Progenitor cell of endocrine pancreas (in vitro differentiated cells): ENCODE measurements at regions not wholly inside any gene's neighbourhood (a gene's known extent, or its start where the extent isn't known, plus 50 kb on each side); places are given as distances from the start of the nearest gene placed in this dataset.

ENCODE experiments used
- DNase-seq: peaks from one replicate; pipeline ENCODE4 v3.0.0; 2021; ENCODE audit warnings: low spot score; ENCODE audit not compliant: unreplicated experiment
- H3K27ac Mint-ChIP-seq: 2 replicates; pipeline ENCODE4 v1.8.0; 2021; ENCODE audit warnings: mild to moderate bottlenecking, moderate library complexity, mixed read lengths
- H3K27me3 Mint-ChIP-seq: 2 replicates; pipeline ENCODE4 v1.8.0; 2021; ENCODE audit warnings: mixed read lengths
- H3K36me3 Mint-ChIP-seq: 2 replicates; pipeline ENCODE4 v1.8.0; 2022; ENCODE audit warnings: mixed read lengths; ENCODE audit not compliant: insufficient read depth
- H3K4me1 Mint-ChIP-seq: 2 replicates; pipeline ENCODE4 v1.8.0; 2021; ENCODE audit warnings: low read depth, mixed read lengths
- H3K4me3 Mint-ChIP-seq: 2 replicates; pipeline ENCODE4 v1.8.0; 2021; ENCODE audit warnings: low read depth, mild to moderate bottlenecking, moderate library complexity, mixed read lengths
- H3K9me3 Mint-ChIP-seq: 2 replicates; pipeline ENCODE4 v1.8.0; 2021; ENCODE audit warnings: low read depth, mixed read lengths
- CTCF ChIP-seq: fragments of 200-600 bp; sonication (generic); IDR thresholded peaks from one replicate; pipeline ENCODE4 v1.5.0; 2021; ENCODE audit warnings: antibody characterized with exemption, mild to moderate bottlenecking; ENCODE audit not compliant: unreplicated experiment

- H3K27me3 Mint-ChIP-seq = no peaks in the 10 kb centered on the region
- TF ChIP-seq CTCF = no peak
- no peak for DNase-seq
- no peak overlapping the region for H3K27ac Mint-ChIP-seq
- H3K4me3 Mint-ChIP-seq = no peak overlapping the region
- H3K4me1 Mint-ChIP-seq = no peaks in the 10 kb centered on the region
- H3K9me3 Mint-ChIP-seq = peaks cover 6% of the 10 kb centered on the region
- no peaks in the 10 kb centered on the region for H3K36me3 Mint-ChIP-seq
These were observed 167.9 kb downstream of the ADSS2 start for GRCh38 chr1:244283772-244284171.

GRCh38 chr1:244284641-244285156 is 167.0 kb downstream of the ADSS2 start:
- no peaks in the 10 kb centered on the region for H3K27me3 Mint-ChIP-seq
- no peaks in the 10 kb centered on the region for H3K36me3 Mint-ChIP-seq
- no peak overlapping the region for H3K27ac Mint-ChIP-seq
- no peak for TF ChIP-seq CTCF
- H3K4me3 Mint-ChIP-seq = no peak overlapping the region
- no peaks in the 10 kb centered on the region for H3K4me1 Mint-ChIP-seq
- DNase-seq = no peak
- peaks cover 4% of the 10 kb centered on the region for H3K9me3 Mint-ChIP-seq

- no peak overlapping the region for H3K4me3 Mint-ChIP-seq
- peaks cover 4% of the 10 kb centered on the region for H3K9me3 Mint-ChIP-seq
- no peak for TF ChIP-seq CTCF
- H3K36me3 Mint-ChIP-seq = no peaks in the 10 kb centered on the region
- H3K27me3 Mint-ChIP-seq = no peaks in the 10 kb centered on the region
- no peaks in the 10 kb centered on the region for H3K4me1 Mint-ChIP-seq
- no peak overlapping the region for H3K27ac Mint-ChIP-seq
- no peak for DNase-seq
These were observed 165.4 kb downstream of the ADSS2 start for GRCh38 chr1:244286341-244286740.

GRCh38 chr1:244287726-244288125 is 164.0 kb downstream of the ADSS2 start:
- no peak overlapping the region for H3K27ac Mint-ChIP-seq
- H3K4me3 Mint-ChIP-seq = no peak overlapping the region
- H3K4me1 Mint-ChIP-seq = no peaks in the 10 kb centered on the region
- no peaks in the 10 kb centered on the region for H3K27me3 Mint-ChIP-seq
- peaks cover 4% of the 10 kb centered on the region for H3K9me3 Mint-ChIP-seq
- no peaks in the 10 kb centered on the region for H3K36me3 Mint-ChIP-seq
- no peak for DNase-seq
- no peak for TF ChIP-seq CTCF

- no peak for TF ChIP-seq CTCF
- Mint-ChIP-seq H3K9me3 (peaks cover 4% of the 10 kb centered on the region), H3K4me1 (no peaks in the 10 kb centered on the region), H3K4me3 (no peak overlapping the region), H3K27ac (no peak overlapping the region), H3K36me3 (no peaks in the 10 kb centered on the region), H3K27me3 (no peaks in the 10 kb centered on the region)
- DNase-seq = no peak
These were observed 163.0 kb downstream of the ADSS2 start for GRCh38 chr1:244288663-244289062.
